ENCODE measurements at regions not wholly inside any gene's neighbourhood (a gene's known extent, or its start where the extent isn't known, plus 50 kb on each side); places are given as distances from the start of the nearest gene placed in this dataset.

GRCh38 chr13:104460554-104460953 is 1394.3 kb upstream of the SLC10A2 start:
- Histone ChIP-seq H3K4me1 (ENCODE audit: control insufficient read depth in 1 of 2, insufficient read depth in 2 of 2, low read length in 2 of 2) (no peaks in the 10 kb centered on the region), H3K36me3 (ENCODE audit: control insufficient read depth in 1 of 2, insufficient read depth in 2 of 2, low read length in 2 of 2) (no peaks in the 10 kb centered on the region), H3K27ac (ENCODE audit: low read depth, low read length) (no peak overlapping the region), H3K9ac (ENCODE audit: low read length) (no peak overlapping the region), H3K4me2 (ENCODE audit: low read length) (no peak overlapping the region), H4K20me1 (ENCODE audit: insufficient read depth) (no peaks in the 10 kb centered on the region), H2AFZ (ENCODE audit: low read depth, low read length, poor library complexity, severe bottlenecking) (no peak overlapping the region), H3K27me3 (ENCODE audit: insufficient read depth, low read length) (no peaks in the 10 kb centered on the region), H3K9me2 (ENCODE audit: insufficient read depth) (no peaks in the 10 kb centered on the region), H3K79me2 (ENCODE audit: insufficient read depth, low read length) (no peaks in the 10 kb centered on the region), H3K4me3 (replicated peaks in 1 of 2; ENCODE audit: low read depth in 1 of 2, low read length in 2 of 2) (no peak overlapping the region), H3K9me3 (ENCODE audit: control insufficient read depth in 1 of 2, insufficient read depth in 1 of 2, low read depth in 1 of 2, low read length in 2 of 2) (no peaks in the 10 kb centered on the region)
- ChIA-PET RAD21 (ENCODE audit: low non-redundant PET in 1 of 2, low total read pairs in 2 of 2, uncharacterized antibody in 2 of 2, unreplicated experiment in 2 of 2) (no interaction called here), POLR2A (no interaction called here), CTCF (no interaction called here)
- intact Hi-C loops (cut with micrococcal nuclease): no loop called here
- TF ChIP-seq CBX3 (IDR thresholded peaks at IDR 0.05; ENCODE audit: low read depth) (no peak), SRF (IDR thresholded peaks at IDR 0.05; ENCODE audit: low read depth) (no peak), TCF7L2 (IDR thresholded peaks at IDR 0.05; ENCODE audit: borderline replicate concordance, extremely low read depth, insufficient read depth, insufficient read length) (no peak), EZH2phosphoT487 (IDR thresholded peaks at IDR 0.05; ENCODE audit: borderline replicate concordance) (no peak), ZBTB33 (IDR thresholded peaks at IDR 0.05; ENCODE audit: extremely low read depth, insufficient replicate concordance, low read length) (no peak), POLR2A (IDR thresholded peaks at IDR 0.05; ENCODE audit: borderline replicate concordance, extremely low read depth, insufficient read depth, insufficient read length) (no peak), ATF3 (IDR thresholded peaks at IDR 0.05) (no peak), JUND (IDR thresholded peaks at IDR 0.05) (no peak), SP1 (IDR thresholded peaks at IDR 0.05; ENCODE audit: low read depth) (no peak), CEBPB (IDR thresholded peaks at IDR 0.05; ENCODE audit: low read depth) (no peak), ZNF274 (IDR thresholded peaks at IDR 0.05; ENCODE audit: low read depth, low read length) (no peak)
- TF ChIP-seq, protein P1, sequence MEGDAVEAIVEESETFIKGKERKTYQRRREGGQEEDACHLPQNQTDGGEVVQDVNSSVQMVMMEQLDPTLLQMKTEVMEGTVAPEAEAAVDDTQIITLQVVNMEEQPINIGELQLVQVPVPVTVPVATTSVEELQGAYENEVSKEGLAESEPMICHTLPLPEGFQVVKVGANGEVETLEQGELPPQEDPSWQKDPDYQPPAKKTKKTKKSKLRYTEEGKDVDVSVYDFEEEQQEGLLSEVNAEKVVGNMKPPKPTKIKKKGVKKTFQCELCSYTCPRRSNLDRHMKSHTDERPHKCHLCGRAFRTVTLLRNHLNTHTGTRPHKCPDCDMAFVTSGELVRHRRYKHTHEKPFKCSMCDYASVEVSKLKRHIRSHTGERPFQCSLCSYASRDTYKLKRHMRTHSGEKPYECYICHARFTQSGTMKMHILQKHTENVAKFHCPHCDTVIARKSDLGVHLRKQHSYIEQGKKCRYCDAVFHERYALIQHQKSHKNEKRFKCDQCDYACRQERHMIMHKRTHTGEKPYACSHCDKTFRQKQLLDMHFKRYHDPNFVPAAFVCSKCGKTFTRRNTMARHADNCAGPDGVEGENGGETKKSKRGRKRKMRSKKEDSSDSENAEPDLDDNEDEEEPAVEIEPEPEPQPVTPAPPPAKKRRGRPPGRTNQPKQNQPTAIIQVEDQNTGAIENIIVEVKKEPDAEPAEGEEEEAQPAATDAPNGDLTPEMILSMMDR (IDR thresholded peaks at IDR 0.05 in 2 of 3, conservative IDR thresholded peaks at IDR 0.05 in 1 of 3; ENCODE audit: borderline replicate concordance in 1 of 3, insufficient read depth in 1 of 3, low read depth in 2 of 3, low read length in 2 of 3): no peak
- no peak for ATAC-seq
- no peak for DNase-seq (ENCODE audit: low read depth, low spot score)
- no TSS peak for BruUV-seq (replicated peaks)

Measured in HCT116 (cell line).